ENCODE measurements at regions not wholly inside any gene's neighbourhood (a gene's known extent, or its start where the extent isn't known, plus 50 kb on each side); places are given as distances from the start of the nearest gene placed in this dataset.
"Not testable (repeated sequence)": the region's sequence is repeated elsewhere in the genome, so short reads cannot be mapped to it uniquely, and the experiment has no call there.

GRCh38 chr12:42010257-42010656, 134.4 kb downstream of the GXYLT1 start:
- no peaks in the 10 kb centered on the region for H3K4me1 ChIP-seq (ENCODE audit: control insufficient read depth, low read depth, low read length)
- H3K9ac ChIP-seq (ENCODE audit: low read length): no peak overlapping the region
- H3K4me3 ChIP-seq (ENCODE audit: low read length): no peak overlapping the region
- no peaks in the 10 kb centered on the region for H3K36me3 ChIP-seq (ENCODE audit: control insufficient read depth, low read depth, low read length)
- H3K9me3 ChIP-seq (ENCODE audit: control insufficient read depth, low read depth, low read length): no peaks in the 10 kb centered on the region
- H3K27me3 ChIP-seq (ENCODE audit: control insufficient read depth, insufficient read depth, low read length): no peaks in the 10 kb centered on the region
- H3K27ac ChIP-seq (ENCODE audit: low read length): no peak overlapping the region

GRCh38 chr12:42008996-42009395, 135.7 kb downstream of the GXYLT1 start:
- H3K9me3 ChIP-seq (ENCODE audit: control insufficient read depth, low read depth, low read length): no peaks in the 10 kb centered on the region
- H3K4me1 ChIP-seq (ENCODE audit: control insufficient read depth, low read depth, low read length): no peaks in the 10 kb centered on the region
- no peaks in the 10 kb centered on the region for H3K27me3 ChIP-seq (ENCODE audit: control insufficient read depth, insufficient read depth, low read length)
- H3K4me3 ChIP-seq (ENCODE audit: low read length): no peak overlapping the region
- H3K36me3 ChIP-seq (ENCODE audit: control insufficient read depth, low read depth, low read length): no peaks in the 10 kb centered on the region
- H3K9ac ChIP-seq (ENCODE audit: low read length): no peak overlapping the region
- H3K27ac ChIP-seq (ENCODE audit: low read length): no peak overlapping the region

- Histone ChIP-seq H3K36me3 (ENCODE audit: control insufficient read depth, low read depth, low read length) (no peaks in the 10 kb centered on the region), H3K4me3 (ENCODE audit: low read length) (no peak overlapping the region), H3K27me3 (ENCODE audit: control insufficient read depth, insufficient read depth, low read length) (no peaks in the 10 kb centered on the region), H3K9me3 (ENCODE audit: control insufficient read depth, low read depth, low read length) (no peaks in the 10 kb centered on the region), H3K27ac (ENCODE audit: low read length) (no peak overlapping the region), H3K9ac (ENCODE audit: low read length) (no peak overlapping the region), H3K4me1 (ENCODE audit: control insufficient read depth, low read depth, low read length) (no peaks in the 10 kb centered on the region)
These were observed 141.6 kb downstream of the GXYLT1 start for GRCh38 chr12:42003031-42003430.

GRCh38 chr12:42002563-42002962, 142.1 kb downstream of the GXYLT1 start:
- H3K36me3 ChIP-seq (ENCODE audit: control insufficient read depth, low read depth, low read length): no peaks in the 10 kb centered on the region

GRCh38 chr12:41998436-41998835, 146.2 kb downstream of the GXYLT1 start:
- H3K4me1 ChIP-seq (ENCODE audit: control insufficient read depth, low read depth, low read length): no peaks in the 10 kb centered on the region
- no peaks in the 10 kb centered on the region for H3K9me3 ChIP-seq (ENCODE audit: control insufficient read depth, low read depth, low read length)
- no peak overlapping the region for H3K4me3 ChIP-seq (ENCODE audit: low read length)
- H3K36me3 ChIP-seq (ENCODE audit: control insufficient read depth, low read depth, low read length): no peaks in the 10 kb centered on the region
- no peak overlapping the region for H3K9ac ChIP-seq (ENCODE audit: low read length)
- no peaks in the 10 kb centered on the region for H3K27me3 ChIP-seq (ENCODE audit: control insufficient read depth, insufficient read depth, low read length)
- no peak overlapping the region for H3K27ac ChIP-seq (ENCODE audit: low read length)

More at GRCh38 chr12:42002563-42002962, 142.1 kb downstream of the GXYLT1 start:
- no peak overlapping the region for H3K4me3 ChIP-seq (ENCODE audit: low read length)
- H3K27ac ChIP-seq (ENCODE audit: low read length): no peak overlapping the region
- no peaks in the 10 kb centered on the region for H3K9me3 ChIP-seq (ENCODE audit: control insufficient read depth, low read depth, low read length)
- no peaks in the 10 kb centered on the region for H3K4me1 ChIP-seq (ENCODE audit: control insufficient read depth, low read depth, low read length)
- H3K27me3 ChIP-seq (ENCODE audit: control insufficient read depth, insufficient read depth, low read length): no peaks in the 10 kb centered on the region
- no peak overlapping the region for H3K9ac ChIP-seq (ENCODE audit: low read length)

- Histone ChIP-seq H3K4me1 (ENCODE audit: control insufficient read depth, low read depth, low read length) (no peaks in the 10 kb centered on the region), H3K36me3 (ENCODE audit: control insufficient read depth, low read depth, low read length) (no peaks in the 10 kb centered on the region), H3K9me3 (ENCODE audit: control insufficient read depth, low read depth, low read length) (no peaks in the 10 kb centered on the region), H3K9ac (ENCODE audit: low read length) (no peak overlapping the region), H3K27me3 (ENCODE audit: control insufficient read depth, insufficient read depth, low read length) (no peaks in the 10 kb centered on the region), H3K27ac (ENCODE audit: low read length) (no peak overlapping the region), H3K4me3 (ENCODE audit: low read length) (no peak overlapping the region)
These were observed 151.4 kb downstream of the GXYLT1 start for GRCh38 chr12:41993283-41993682.

- Histone ChIP-seq H3K9ac (ENCODE audit: low read length) (no peak overlapping the region), H3K9me3 (ENCODE audit: control insufficient read depth, low read depth, low read length) (no peaks in the 10 kb centered on the region), H3K27ac (ENCODE audit: low read length) (no peak overlapping the region), H3K4me3 (ENCODE audit: low read length) (no peak overlapping the region), H3K36me3 (ENCODE audit: control insufficient read depth, low read depth, low read length) (no peaks in the 10 kb centered on the region), H3K4me1 (ENCODE audit: control insufficient read depth, low read depth, low read length) (no peaks in the 10 kb centered on the region), H3K27me3 (ENCODE audit: control insufficient read depth, insufficient read depth, low read length) (no peaks in the 10 kb centered on the region)
These were observed 151.9 kb downstream of the GXYLT1 start for GRCh38 chr12:41992692-41993215.

GRCh38 chr12:41992022-41992421, 152.7 kb downstream of the GXYLT1 start:
- Histone ChIP-seq H3K27me3 (ENCODE audit: control insufficient read depth, insufficient read depth, low read length) (no peaks in the 10 kb centered on the region), H3K9me3 (ENCODE audit: control insufficient read depth, low read depth, low read length) (no peaks in the 10 kb centered on the region), H3K4me3 (ENCODE audit: low read length) (no peak overlapping the region), H3K4me1 (ENCODE audit: control insufficient read depth, low read depth, low read length) (no peaks in the 10 kb centered on the region), H3K36me3 (ENCODE audit: control insufficient read depth, low read depth, low read length) (no peaks in the 10 kb centered on the region), H3K27ac (ENCODE audit: low read length) (no peak overlapping the region), H3K9ac (ENCODE audit: low read length) (no peak overlapping the region)

- Histone ChIP-seq H3K27ac (ENCODE audit: low read length) (no peak overlapping the region), H3K27me3 (ENCODE audit: control insufficient read depth, insufficient read depth, low read length) (no peaks in the 10 kb centered on the region)
These were observed 156.0 kb downstream of the GXYLT1 start for GRCh38 chr12:41988715-41989114.

GRCh38 chr12:41986513-41986912, 158.2 kb downstream of the GXYLT1 start:
- not testable (repeated sequence) for H3K4me1 ChIP-seq (ENCODE audit: control insufficient read depth, low read depth, low read length); H3K9ac ChIP-seq (ENCODE audit: low read length); H3K4me3 ChIP-seq (ENCODE audit: low read length); H3K27ac ChIP-seq (ENCODE audit: low read length); H3K36me3 ChIP-seq (ENCODE audit: control insufficient read depth, low read depth, low read length); H3K9me3 ChIP-seq (ENCODE audit: control insufficient read depth, low read depth, low read length); H3K27me3 ChIP-seq (ENCODE audit: control insufficient read depth, insufficient read depth, low read length)

More at GRCh38 chr12:41988715-41989114, 156.0 kb downstream of the GXYLT1 start:
- no peak overlapping the region for H3K9ac ChIP-seq (ENCODE audit: low read length)
- peaks cover 2% of the 10 kb centered on the region for H3K4me1 ChIP-seq (ENCODE audit: control insufficient read depth, low read depth, low read length)
- no peaks in the 10 kb centered on the region for H3K36me3 ChIP-seq (ENCODE audit: control insufficient read depth, low read depth, low read length)
- H3K4me3 ChIP-seq (ENCODE audit: low read length): no peak overlapping the region
- no peaks in the 10 kb centered on the region for H3K9me3 ChIP-seq (ENCODE audit: control insufficient read depth, low read depth, low read length)

GRCh38 chr12:41983856-41984255, 160.8 kb downstream of the GXYLT1 start:
- Histone ChIP-seq H3K36me3 (ENCODE audit: control insufficient read depth, low read depth, low read length) (no peaks in the 10 kb centered on the region), H3K27me3 (ENCODE audit: control insufficient read depth, insufficient read depth, low read length) (no peaks in the 10 kb centered on the region), H3K4me1 (ENCODE audit: control insufficient read depth, low read depth, low read length) (peaks cover 12% of the 10 kb centered on the region), H3K4me3 (ENCODE audit: low read length) (no peak overlapping the region), H3K9me3 (ENCODE audit: control insufficient read depth, low read depth, low read length) (no peaks in the 10 kb centered on the region), H3K9ac (ENCODE audit: low read length) (no peak overlapping the region), H3K27ac (ENCODE audit: low read length) (no peak overlapping the region)

GRCh38 chr12:41983394-41983793, 161.3 kb downstream of the GXYLT1 start:
- no peak overlapping the region for H3K4me3 ChIP-seq (ENCODE audit: low read length)
- H3K4me1 ChIP-seq (ENCODE audit: control insufficient read depth, low read depth, low read length): peaks cover 12% of the 10 kb centered on the region
- no peak overlapping the region for H3K9ac ChIP-seq (ENCODE audit: low read length)
- H3K27ac ChIP-seq (ENCODE audit: low read length): no peak overlapping the region
- no peaks in the 10 kb centered on the region for H3K36me3 ChIP-seq (ENCODE audit: control insufficient read depth, low read depth, low read length)
- no peaks in the 10 kb centered on the region for H3K27me3 ChIP-seq (ENCODE audit: control insufficient read depth, insufficient read depth, low read length)
- H3K9me3 ChIP-seq (ENCODE audit: control insufficient read depth, low read depth, low read length): no peaks in the 10 kb centered on the region
